HG02981 (cell line): ENCODE measurements at regions not wholly inside any gene's neighbourhood (a gene's known extent, or its start where the extent isn't known, plus 50 kb on each side); places are given as distances from the start of the nearest gene placed in this dataset.

ENCODE experiments used
- ATAC-seq: cut with Tn5 transposase; IDR thresholded peaks from one replicate; pipeline ENCODE4 v1.9.1; 2021; ENCODE audit warnings: mild to moderate bottlenecking, moderate library complexity; ENCODE audit not compliant: unreplicated experiment

GRCh38 chr1:65741993-65742392, 50.7 kb upstream of the PDE4B start:
- no peak for ATAC-seq
